ENCODE measurements at regions not wholly inside any gene's neighbourhood (a gene's known extent, or its start where the extent isn't known, plus 50 kb on each side); places are given as distances from the start of the nearest gene placed in this dataset.

GRCh38 chr6:56745081-56745480 is 102.4 kb upstream of the DST start:
- H3K4me3 ChIP-seq: no peak overlapping the region
- H3K27me3 ChIP-seq (ENCODE audit: insufficient read depth): no peaks in the 10 kb centered on the region
- no peaks in the 10 kb centered on the region for H3K36me3 ChIP-seq (ENCODE audit: insufficient read depth)
- no peaks in the 10 kb centered on the region for H3K36me3 Mint-ChIP-seq (ENCODE audit: low read depth)
- H3K27me3 Mint-ChIP-seq (ENCODE audit: insufficient read depth, low read depth, poor library complexity): peaks cover 6% of the 10 kb centered on the region
- no peak overlapping the region for H2AFZ ChIP-seq
- no peak overlapping the region for H3K27ac ChIP-seq (ENCODE audit: low read depth)
- no peak overlapping the region for H3K4me2 ChIP-seq
- H3K4me3 Mint-ChIP-seq: no peak overlapping the region
- H4K20me1 ChIP-seq (replicated peaks; ENCODE audit: insufficient read depth): peaks cover 3% of the 10 kb centered on the region; the same call in 1 of the 2 replicates
- peak overlapping the region; percentile 75; the same call in 1 of the 2 replicates for H3K27ac Mint-ChIP-seq
- H3K9me2 ChIP-seq (ENCODE audit: insufficient read depth): no peaks in the 10 kb centered on the region; the same call in 1 of the 2 replicates
- H3F3A ChIP-seq (replicated peaks; ENCODE audit: low read depth): no peaks in the 10 kb centered on the region
- no peak for ATAC-seq
- DNase-seq (ENCODE audit: low spot score): no peak
- H3K9me3 Mint-ChIP-seq: no peaks in the 10 kb centered on the region
- peaks cover 97% of the 10 kb centered on the region for H3K79me2 ChIP-seq (replicated peaks; ENCODE audit: insufficient read depth)
- peaks cover 72% of the 10 kb centered on the region for H3K4me1 ChIP-seq (ENCODE audit: insufficient read depth)
- TF ChIP-seq CREB1 (CRISPR knock-in tag; IDR thresholded peaks at IDR 0.05; ENCODE audit: low read depth) (no peak), ZNF114 (CRISPR knock-in tag; IDR thresholded peaks at IDR 0.05) (no peak), NANOG (IDR thresholded peaks at IDR 0.05; ENCODE audit: borderline replicate concordance) (no peak), JUNB (IDR thresholded peaks at IDR 0.05; ENCODE audit: unreplicated experiment) (no peak), EZH2phosphoT487 (IDR thresholded peaks at IDR 0.05; ENCODE audit: unreplicated experiment) (no peak), STAT1 (IDR thresholded peaks at IDR 0.05; ENCODE audit: unreplicated experiment) (no peak), POLR2AphosphoS5 (IDR thresholded peaks at IDR 0.05; ENCODE audit: low read depth) (no peak), ZNF331 (CRISPR knock-in tag; IDR thresholded peaks at IDR 0.05; ENCODE audit: low read depth) (no peak), EZH2 (IDR thresholded peaks at IDR 0.05; ENCODE audit: low read depth, unreplicated experiment) (no peak), ETS1 (IDR thresholded peaks at IDR 0.05) (no peak), CTCF (conservative IDR thresholded peaks at IDR 0.05; ENCODE audit: low read depth in 2 of 2) (no peak)
- TF ChIP-seq, protein P1, sequence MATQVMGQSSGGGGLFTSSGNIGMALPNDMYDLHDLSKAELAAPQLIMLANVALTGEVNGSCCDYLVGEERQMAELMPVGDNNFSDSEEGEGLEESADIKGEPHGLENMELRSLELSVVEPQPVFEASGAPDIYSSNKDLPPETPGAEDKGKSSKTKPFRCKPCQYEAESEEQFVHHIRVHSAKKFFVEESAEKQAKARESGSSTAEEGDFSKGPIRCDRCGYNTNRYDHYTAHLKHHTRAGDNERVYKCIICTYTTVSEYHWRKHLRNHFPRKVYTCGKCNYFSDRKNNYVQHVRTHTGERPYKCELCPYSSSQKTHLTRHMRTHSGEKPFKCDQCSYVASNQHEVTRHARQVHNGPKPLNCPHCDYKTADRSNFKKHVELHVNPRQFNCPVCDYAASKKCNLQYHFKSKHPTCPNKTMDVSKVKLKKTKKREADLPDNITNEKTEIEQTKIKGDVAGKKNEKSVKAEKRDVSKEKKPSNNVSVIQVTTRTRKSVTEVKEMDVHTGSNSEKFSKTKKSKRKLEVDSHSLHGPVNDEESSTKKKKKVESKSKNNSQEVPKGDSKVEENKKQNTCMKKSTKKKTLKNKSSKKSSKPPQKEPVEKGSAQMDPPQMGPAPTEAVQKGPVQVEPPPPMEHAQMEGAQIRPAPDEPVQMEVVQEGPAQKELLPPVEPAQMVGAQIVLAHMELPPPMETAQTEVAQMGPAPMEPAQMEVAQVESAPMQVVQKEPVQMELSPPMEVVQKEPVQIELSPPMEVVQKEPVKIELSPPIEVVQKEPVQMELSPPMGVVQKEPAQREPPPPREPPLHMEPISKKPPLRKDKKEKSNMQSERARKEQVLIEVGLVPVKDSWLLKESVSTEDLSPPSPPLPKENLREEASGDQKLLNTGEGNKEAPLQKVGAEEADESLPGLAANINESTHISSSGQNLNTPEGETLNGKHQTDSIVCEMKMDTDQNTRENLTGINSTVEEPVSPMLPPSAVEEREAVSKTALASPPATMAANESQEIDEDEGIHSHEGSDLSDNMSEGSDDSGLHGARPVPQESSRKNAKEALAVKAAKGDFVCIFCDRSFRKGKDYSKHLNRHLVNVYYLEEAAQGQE (IDR thresholded peaks at IDR 0.05; ENCODE audit: unreplicated experiment): no peak
- TF ChIP-seq, protein P2, sequence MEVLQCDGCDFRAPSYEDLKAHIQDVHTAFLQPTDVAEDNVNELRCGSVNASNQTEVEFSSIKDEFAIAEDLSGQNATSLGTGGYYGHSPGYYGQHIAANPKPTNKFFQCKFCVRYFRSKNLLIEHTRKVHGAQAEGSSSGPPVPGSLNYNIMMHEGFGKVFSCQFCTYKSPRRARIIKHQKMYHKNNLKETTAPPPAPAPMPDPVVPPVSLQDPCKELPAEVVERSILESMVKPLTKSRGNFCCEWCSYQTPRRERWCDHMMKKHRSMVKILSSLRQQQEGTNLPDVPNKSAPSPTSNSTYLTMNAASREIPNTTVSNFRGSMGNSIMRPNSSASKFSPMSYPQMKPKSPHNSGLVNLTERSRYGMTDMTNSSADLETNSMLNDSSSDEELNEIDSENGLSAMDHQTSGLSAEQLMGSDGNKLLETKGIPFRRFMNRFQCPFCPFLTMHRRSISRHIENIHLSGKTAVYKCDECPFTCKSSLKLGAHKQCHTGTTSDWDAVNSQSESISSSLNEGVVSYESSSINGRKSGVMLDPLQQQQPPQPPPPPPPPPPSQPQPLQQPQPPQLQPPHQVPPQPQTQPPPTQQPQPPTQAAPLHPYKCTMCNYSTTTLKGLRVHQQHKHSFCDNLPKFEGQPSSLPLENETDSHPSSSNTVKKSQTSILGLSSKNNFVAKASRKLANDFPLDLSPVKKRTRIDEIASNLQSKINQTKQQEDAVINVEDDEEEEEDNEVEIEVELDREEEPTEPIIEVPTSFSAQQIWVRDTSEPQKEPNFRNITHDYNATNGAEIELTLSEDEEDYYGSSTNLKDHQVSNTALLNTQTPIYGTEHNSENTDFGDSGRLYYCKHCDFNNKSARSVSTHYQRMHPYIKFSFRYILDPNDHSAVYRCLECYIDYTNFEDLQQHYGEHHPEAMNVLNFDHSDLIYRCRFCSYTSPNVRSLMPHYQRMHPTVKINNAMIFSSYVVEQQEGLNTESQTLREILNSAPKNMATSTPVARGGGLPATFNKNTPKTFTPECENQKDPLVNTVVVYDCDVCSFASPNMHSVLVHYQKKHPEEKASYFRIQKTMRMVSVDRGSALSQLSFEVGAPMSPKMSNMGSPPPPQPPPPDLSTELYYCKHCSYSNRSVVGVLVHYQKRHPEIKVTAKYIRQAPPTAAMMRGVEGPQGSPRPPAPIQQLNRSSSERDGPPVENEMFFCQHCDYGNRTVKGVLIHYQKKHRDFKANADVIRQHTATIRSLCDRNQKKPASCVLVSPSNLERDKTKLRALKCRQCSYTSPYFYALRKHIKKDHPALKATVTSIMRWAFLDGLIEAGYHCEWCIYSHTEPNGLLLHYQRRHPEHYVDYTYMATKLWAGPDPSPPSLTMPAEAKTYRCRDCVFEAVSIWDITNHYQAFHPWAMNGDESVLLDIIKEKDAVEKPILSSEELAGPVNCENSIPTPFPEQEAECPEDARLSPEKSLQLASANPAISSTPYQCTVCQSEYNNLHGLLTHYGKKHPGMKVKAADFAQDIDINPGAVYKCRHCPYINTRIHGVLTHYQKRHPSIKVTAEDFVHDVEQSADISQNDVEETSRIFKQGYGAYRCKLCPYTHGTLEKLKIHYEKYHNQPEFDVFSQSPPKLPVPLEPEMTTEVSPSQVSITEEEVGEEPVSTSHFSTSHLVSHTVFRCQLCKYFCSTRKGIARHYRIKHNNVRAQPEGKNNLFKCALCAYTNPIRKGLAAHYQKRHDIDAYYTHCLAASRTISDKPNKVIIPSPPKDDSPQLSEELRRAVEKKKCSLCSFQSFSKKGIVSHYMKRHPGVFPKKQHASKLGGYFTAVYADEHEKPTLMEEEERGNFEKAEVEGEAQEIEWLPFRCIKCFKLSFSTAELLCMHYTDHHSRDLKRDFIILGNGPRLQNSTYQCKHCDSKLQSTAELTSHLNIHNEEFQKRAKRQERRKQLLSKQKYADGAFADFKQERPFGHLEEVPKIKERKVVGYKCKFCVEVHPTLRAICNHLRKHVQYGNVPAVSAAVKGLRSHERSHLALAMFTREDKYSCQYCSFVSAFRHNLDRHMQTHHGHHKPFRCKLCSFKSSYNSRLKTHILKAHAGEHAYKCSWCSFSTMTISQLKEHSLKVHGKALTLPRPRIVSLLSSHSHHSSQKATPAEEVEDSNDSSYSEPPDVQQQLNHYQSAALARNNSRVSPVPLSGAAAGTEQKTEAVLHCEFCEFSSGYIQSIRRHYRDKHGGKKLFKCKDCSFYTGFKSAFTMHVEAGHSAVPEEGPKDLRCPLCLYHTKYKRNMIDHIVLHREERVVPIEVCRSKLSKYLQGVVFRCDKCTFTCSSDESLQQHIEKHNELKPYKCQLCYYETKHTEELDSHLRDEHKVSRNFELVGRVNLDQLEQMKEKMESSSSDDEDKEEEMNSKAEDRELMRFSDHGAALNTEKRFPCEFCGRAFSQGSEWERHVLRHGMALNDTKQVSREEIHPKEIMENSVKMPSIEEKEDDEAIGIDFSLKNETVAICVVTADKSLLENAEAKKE (CRISPR knock-in tag; IDR thresholded peaks at IDR 0.05): no peak
- peaks cover 82% of the 10 kb centered on the region for H3K4me1 Mint-ChIP-seq

Data from GM23338 (cell line).